Upper lobe of right lung (tissue), 1 donor: ENCODE measurements at regions not wholly inside any gene's neighbourhood (a gene's known extent, or its start where the extent isn't known, plus 50 kb on each side); places are given as distances from the start of the nearest gene placed in this dataset. TPM values are rescaled to one million over a fixed set of nuclear protein-coding genes. Genes with fewer than 3 reads are reported as not detected.

Experiments used
- ATAC-seq: fragments of 200-7000 bp; cut with Tn5 transposase; one replicate; pipeline ENCODE4 v1.9.1; 2020; ENCODE audit warnings: mild to moderate bottlenecking, moderate library complexity
- DNase-seq: peaks from one replicate; pipeline ENCODE4 v3.0.0-alpha.2; 2020
- H3K27ac ChIP-seq: fragments of 200-600 bp; one replicate; pipeline ENCODE4 v1.8.0; 2022
- H3K27me3 ChIP-seq: fragments of 200-600 bp; one replicate; pipeline ENCODE4 v1.8.0; 2022; ENCODE audit warnings: mild to moderate bottlenecking
- H3K36me3 ChIP-seq: fragments of 200-600 bp; one replicate; pipeline ENCODE4 v1.8.0; 2022
- H3K4me1 ChIP-seq: fragments of 200-600 bp; one replicate; pipeline ENCODE4 v1.8.0; 2022
- H3K4me3 ChIP-seq: fragments of 200-600 bp; one replicate; pipeline ENCODE4 v1.8.0; 2022; ENCODE audit warnings: mild to moderate bottlenecking
- H3K9me3 ChIP-seq: fragments of 200-600 bp; one replicate; pipeline ENCODE4 v1.8.0; 2022
- intact Hi-C: fragments of 100-400 bp; cut with DNase I; formaldehyde crosslinking; loops from one replicate; pipeline ENCODE4 v1.11.0; 2022
- microRNA-seq: library from miRNA; unstranded; fragments of <30 nt; microRNA quantifications from one replicate; pipeline ENCODE4 v1.2.0, GENCODE V29; 2020; ENCODE audit warnings: borderline microRNAs expressed
- TF ChIP-seq, protein P1 (sequence below): fragments of 200-600 bp; IDR thresholded peaks from one replicate; pipeline ENCODE4 v1.8.0; 2022; ENCODE audit warnings: antibody characterized with exemption
- donor health status: DM: no; HTN: yes; CAD: no; lungs with severe emphysema.

DNA sequence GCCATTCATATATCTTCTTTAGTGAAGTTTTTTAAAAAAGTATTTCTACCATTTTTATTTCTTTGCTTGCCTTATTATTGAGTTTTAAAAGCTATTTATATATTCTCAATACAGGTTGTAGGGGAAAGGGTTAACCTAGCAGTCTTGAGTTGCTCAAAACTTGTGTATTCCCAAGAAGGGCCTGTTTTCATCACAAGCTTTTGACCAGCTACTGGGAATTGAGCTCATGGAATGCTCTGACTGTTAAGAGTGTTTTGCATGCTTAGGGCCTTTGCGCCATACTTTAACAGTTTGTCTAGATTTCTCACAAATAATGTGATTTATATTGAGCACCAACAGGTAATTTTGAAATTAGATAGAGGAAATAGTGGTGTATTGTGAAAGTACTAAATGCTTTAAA is 72.0 kb upstream of the CALCR start:
- no peak overlapping the region for H3K27ac ChIP-seq
- DNase-seq, result no peak
- no peak for ATAC-seq
- TF ChIP-seq, protein P1, sequence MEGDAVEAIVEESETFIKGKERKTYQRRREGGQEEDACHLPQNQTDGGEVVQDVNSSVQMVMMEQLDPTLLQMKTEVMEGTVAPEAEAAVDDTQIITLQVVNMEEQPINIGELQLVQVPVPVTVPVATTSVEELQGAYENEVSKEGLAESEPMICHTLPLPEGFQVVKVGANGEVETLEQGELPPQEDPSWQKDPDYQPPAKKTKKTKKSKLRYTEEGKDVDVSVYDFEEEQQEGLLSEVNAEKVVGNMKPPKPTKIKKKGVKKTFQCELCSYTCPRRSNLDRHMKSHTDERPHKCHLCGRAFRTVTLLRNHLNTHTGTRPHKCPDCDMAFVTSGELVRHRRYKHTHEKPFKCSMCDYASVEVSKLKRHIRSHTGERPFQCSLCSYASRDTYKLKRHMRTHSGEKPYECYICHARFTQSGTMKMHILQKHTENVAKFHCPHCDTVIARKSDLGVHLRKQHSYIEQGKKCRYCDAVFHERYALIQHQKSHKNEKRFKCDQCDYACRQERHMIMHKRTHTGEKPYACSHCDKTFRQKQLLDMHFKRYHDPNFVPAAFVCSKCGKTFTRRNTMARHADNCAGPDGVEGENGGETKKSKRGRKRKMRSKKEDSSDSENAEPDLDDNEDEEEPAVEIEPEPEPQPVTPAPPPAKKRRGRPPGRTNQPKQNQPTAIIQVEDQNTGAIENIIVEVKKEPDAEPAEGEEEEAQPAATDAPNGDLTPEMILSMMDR, result no peak
- H3K4me3 ChIP-seq, result no peak overlapping the region
- no peaks in the 10 kb centered on the region for H3K4me1 ChIP-seq
- no peaks in the 10 kb centered on the region for H3K9me3 ChIP-seq
- no peaks in the 10 kb centered on the region for H3K27me3 ChIP-seq
- no peaks in the 10 kb centered on the region for H3K36me3 ChIP-seq
- intact Hi-C loops, result no loop called here

DNA sequence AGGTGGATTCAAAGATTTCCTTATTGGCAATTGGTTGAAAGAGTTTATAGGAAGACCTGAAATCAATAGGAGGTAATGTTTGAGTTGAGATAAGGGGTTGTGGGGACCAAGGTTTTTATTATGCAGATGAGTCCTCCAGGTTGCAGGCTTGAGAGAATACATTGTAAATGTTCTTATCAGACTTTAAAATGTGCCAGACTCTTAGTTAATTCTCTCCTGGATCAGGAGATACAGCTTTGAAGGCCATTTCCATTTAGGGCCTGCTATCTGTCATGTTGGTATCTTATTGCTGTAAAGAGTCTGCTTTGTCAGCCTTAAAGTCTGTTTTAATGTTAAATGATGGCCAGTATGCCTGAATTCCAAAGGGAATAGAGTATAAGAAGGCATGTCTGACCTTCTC is 61.8 kb upstream of the CALCR start:
- Histone ChIP-seq H3K27me3 (no peaks in the 10 kb centered on the region), H3K4me1 (no peaks in the 10 kb centered on the region), H3K27ac (no peak overlapping the region), H3K4me3 (no peak overlapping the region), H3K9me3 (no peaks in the 10 kb centered on the region), H3K36me3 (no peaks in the 10 kb centered on the region)
- intact Hi-C loops, result no loop called here
- TF ChIP-seq, protein P1, result no peak
- no peak for DNase-seq
- ATAC-seq, result no peak

- TF ChIP-seq, protein P1, result no peak
- no peak overlapping the region for H3K4me3 ChIP-seq
- H3K9me3 ChIP-seq, result no peaks in the 10 kb centered on the region
- intact Hi-C loops, result no loop called here
- no peaks in the 10 kb centered on the region for H3K27me3 ChIP-seq
- no peaks in the 10 kb centered on the region for H3K4me1 ChIP-seq
- ATAC-seq (no peak), DNase-seq (no peak)
- H3K27ac ChIP-seq, result no peak overlapping the region
- no peaks in the 10 kb centered on the region for H3K36me3 ChIP-seq
Observed at GRCh38 chr7:93632371-93632770, 57.8 kb upstream of the CALCR start.

DNA sequence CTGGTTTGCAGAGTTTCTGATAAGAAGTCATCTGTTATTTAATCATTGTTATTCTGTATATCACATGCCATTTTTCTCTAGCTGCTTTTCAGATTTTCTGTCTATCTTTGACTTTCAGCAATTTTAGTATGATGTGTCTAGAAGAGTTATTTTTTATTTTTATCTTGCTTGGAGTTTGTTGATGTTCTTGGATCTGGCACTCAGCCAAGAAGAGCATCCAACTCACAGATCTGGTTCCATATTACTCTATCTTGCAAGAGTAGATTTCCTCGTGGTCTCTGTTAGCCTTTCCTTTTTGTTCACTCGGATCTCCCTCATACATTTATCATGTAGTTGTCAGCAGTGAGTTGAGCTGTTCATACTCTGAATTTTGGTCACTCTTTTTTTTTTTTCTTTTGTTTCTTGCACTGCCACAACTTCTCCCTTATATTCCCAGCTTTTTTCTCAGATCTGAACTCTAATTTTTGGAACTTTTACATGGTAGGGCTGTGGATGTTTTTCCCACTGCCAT is 54.8 kb upstream of the CALCR start:
- ATAC-seq (no peak), DNase-seq (no peak)
- intact Hi-C loops, result no loop called here
- H3K4me3 ChIP-seq, result no peak overlapping the region
- no peaks in the 10 kb centered on the region for H3K27me3 ChIP-seq
- H3K27ac ChIP-seq, result no peak overlapping the region
- H3K9me3 ChIP-seq, result no peaks in the 10 kb centered on the region
- H3K4me1 ChIP-seq, result no peaks in the 10 kb centered on the region
- TF ChIP-seq, protein P1, result no peak
- H3K36me3 ChIP-seq, result no peaks in the 10 kb centered on the region

DNA sequence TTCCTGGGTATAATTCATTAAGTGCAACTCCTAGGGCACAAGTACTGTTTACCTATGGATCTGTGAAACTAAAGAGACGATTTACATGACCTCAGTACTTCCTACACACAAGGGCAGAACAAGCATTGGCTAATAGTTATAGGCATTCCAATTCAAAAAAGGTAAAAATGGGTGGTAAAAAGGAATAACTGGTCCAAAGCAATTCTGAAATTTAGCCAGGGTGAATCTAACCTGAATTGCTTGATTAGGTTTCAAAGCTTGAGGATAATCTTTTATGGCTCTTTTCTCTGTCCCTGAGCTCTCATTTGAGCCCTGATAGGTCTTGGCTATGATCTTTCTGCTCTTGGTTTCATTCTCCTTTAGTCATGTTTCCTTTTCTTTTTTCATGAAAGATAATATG is 52.3 kb upstream of the CALCR start:
- Histone ChIP-seq H3K9me3 (no peaks in the 10 kb centered on the region), H3K27ac (no peak overlapping the region), H3K27me3 (no peaks in the 10 kb centered on the region), H3K36me3 (no peaks in the 10 kb centered on the region), H3K4me3 (no peak overlapping the region), H3K4me1 (no peaks in the 10 kb centered on the region)
- intact Hi-C loops, result no loop called here
- TF ChIP-seq, protein P1, result no peak
- DNase-seq (no peak), ATAC-seq (no peak)

Small RNA genes in the stretch of these regions (microRNA-seq; reads per million reads assigned to microRNA genes)
- gene MIR4652, result not detected
